ENCODE measurements at regions not wholly inside any gene's neighbourhood (a gene's known extent, or its start where the extent isn't known, plus 50 kb on each side); places are given as distances from the start of the nearest gene placed in this dataset.
A peak's percentile ranks its signal among the peaks of the same experiment; 100 is the strongest.

DNA sequence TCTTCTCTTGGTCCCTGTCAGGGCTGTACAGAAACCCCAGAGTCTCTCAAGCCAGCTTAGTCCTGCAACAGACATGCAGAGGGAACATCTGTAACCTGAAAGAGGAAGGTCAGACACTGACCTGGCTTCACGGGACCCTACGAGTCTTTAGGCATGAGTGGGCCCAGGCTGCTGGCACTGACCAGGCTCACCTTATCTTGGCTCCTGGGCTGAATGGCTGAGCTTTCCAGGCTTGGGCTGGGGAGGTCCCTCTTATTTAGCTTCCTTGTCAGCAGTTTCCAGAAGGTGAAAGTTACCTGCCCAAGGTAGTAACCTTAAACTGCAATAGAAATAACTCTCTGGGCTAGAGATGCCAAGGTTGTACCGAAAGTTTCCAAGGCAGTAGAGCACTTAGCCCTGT lies 58.4 kb upstream of the FUT8 start:
- Histone ChIP-seq H3K4me1 (peaks cover 0 to 4% (median 3%) of the 10 kb centered on the region in 3 donors), H3K4me3 (no peak overlapping the region), H3K9me3 (no peaks in the 10 kb centered on the region), H3K36me3 (no peaks in the 10 kb centered on the region), H3K27ac (peak overlapping the region in 1 of 4 donors; percentile 54), H3K27me3 (no peaks in the 10 kb centered on the region)
- no peak for TF ChIP-seq CTCF (IDR thresholded peaks at IDR 0.05)
- 94 to 100% methylated on average over 3 of the region's 3 CpGs for WGBS, 2 donors
- intact Hi-C loops (cut with DNase I), result no loop called here
- FAIRE-seq (no peak), DNase-seq (no peak), ATAC-seq (peak in 2 of 4 donors; percentile 18 to 28)

DNA sequence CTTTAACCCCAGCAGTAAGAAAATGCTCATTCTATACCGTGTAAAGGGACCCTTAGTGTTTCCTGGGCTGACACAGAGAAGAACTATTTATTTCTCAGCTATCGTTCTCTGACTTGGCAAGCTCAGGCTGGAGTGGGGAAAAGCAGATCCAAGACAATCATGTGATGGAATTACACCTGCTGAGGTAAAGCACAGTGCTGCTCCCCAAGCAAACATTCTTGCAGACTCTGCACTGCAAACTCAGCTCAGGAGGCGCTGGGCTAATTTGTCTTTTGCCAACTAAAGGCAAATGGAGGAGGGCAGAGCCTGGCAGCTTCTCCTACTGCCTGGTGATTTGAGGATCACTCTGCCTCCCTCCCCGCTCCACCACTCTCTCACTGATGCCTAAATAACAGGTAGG lies 57.8 kb upstream of the FUT8 start:
- Histone ChIP-seq H3K9me3 (no peaks in the 10 kb centered on the region), H3K27ac (peak overlapping the region in 1 of 4 donors; percentile 54), H3K4me1 (peaks cover 0 to 4% (median 3%) of the 10 kb centered on the region in 3 donors), H3K4me3 (no peak overlapping the region), H3K36me3 (no peaks in the 10 kb centered on the region), H3K27me3 (no peaks in the 10 kb centered on the region)
- DNase-seq (peak in 2 of 6 donors; percentile 18 to 41), ATAC-seq (peak; percentile 57 to 89 (median 74)), FAIRE-seq (no peak)
- intact Hi-C loops (cut with DNase I), result no loop called here
- TF ChIP-seq CTCF (IDR thresholded peaks at IDR 0.05), result no peak
- WGBS, 2 donors, result 43 to 54% methylated on average over 4 of the region's 4 CpGs

GRCh38 chr14:65356327-65356836 lies 56.1 kb upstream of the FUT8 start:
- peak in 1 of 4 donors; percentile 32 for ATAC-seq
- Histone ChIP-seq H3K27ac (no peak overlapping the region), H3K4me3 (no peak overlapping the region), H3K4me1 (peaks cover 0 to 4% (median 3%) of the 10 kb centered on the region in 3 donors), H3K9me3 (no peaks in the 10 kb centered on the region), H3K36me3 (no peaks in the 10 kb centered on the region), H3K27me3 (no peaks in the 10 kb centered on the region)
- intact Hi-C loops (cut with DNase I), result no loop called here
- 84 to 86% methylated on average over 5 of the region's 5 CpGs for WGBS, 2 donors
- DNase-seq, result no peak
- FAIRE-seq, result no peak
- no peak for TF ChIP-seq CTCF (IDR thresholded peaks at IDR 0.05)

DNA sequence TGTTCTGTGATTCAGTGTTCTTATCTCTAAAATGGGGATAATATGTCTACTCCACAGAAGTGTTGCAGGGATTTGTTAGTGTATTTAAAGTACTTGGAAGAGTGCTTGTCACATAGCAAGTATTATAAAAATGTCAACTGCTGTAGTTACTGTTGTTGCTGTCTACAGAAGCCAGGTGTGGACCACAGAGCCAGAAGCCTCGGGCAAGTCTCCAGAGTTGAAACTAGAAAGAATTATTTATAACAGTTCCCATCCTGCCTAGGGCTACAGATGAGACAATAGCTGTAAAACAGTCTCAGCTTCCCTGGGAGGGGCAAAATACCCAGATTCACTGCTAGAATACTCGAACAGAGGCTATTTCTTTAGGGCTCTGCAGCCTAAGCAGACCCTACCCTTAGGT lies 55.4 kb upstream of the FUT8 start:
- ATAC-seq, result no peak
- intact Hi-C loops (cut with DNase I), result no loop called here
- 78 to 98% methylated on average over 2 of the region's 2 CpGs for WGBS, 2 donors

More for the DNA sequence above, 55.4 kb upstream of the FUT8 start:
- FAIRE-seq, result no peak
- TF ChIP-seq CTCF (IDR thresholded peaks at IDR 0.05), result no peak
- Histone ChIP-seq H3K27me3 (no peaks in the 10 kb centered on the region), H3K4me3 (no peak overlapping the region), H3K9me3 (no peaks in the 10 kb centered on the region), H3K4me1 (peaks cover 0 to 4% (median 3%) of the 10 kb centered on the region in 3 donors), H3K27ac (no peak overlapping the region), H3K36me3 (no peaks in the 10 kb centered on the region)
- DNase-seq, result no peak

Data from pancreas (tissue), 10 donors.